HG02571 (cell line): ENCODE measurements at regions not wholly inside any gene's neighbourhood (a gene's known extent, or its start where the extent isn't known, plus 50 kb on each side); places are given as distances from the start of the nearest gene placed in this dataset.
"Not testable (repeated sequence)": the region's sequence is repeated elsewhere in the genome, so short reads cannot be mapped to it uniquely, and the experiment has no call there.

Experiments used
- ATAC-seq: cut with Tn5 transposase; IDR thresholded peaks from one replicate; pipeline ENCODE4 v1.9.1; 2021; ENCODE audit warnings: mild to moderate bottlenecking, moderate library complexity; ENCODE audit not compliant: unreplicated experiment

DNA sequence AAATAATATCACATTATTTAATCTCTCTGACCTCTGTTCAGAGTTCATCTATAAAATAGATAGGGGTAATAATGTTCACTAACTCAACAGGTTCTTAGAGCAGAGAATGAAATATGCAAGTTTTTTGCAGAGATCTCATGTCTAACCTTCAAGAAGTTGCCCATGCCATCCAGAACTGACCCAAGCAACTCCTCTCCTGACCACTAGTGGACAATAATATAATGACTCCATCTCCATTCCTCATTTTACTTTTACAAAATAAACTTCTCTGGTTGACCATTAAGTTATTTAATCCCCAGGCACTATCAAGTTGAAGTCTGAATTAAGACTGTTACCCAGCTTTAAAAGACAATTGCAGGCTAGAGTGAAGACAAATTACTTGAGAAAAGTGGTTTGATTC, 382.6 kb downstream of the KCNA4 start:
- ATAC-seq = no peak

DNA sequence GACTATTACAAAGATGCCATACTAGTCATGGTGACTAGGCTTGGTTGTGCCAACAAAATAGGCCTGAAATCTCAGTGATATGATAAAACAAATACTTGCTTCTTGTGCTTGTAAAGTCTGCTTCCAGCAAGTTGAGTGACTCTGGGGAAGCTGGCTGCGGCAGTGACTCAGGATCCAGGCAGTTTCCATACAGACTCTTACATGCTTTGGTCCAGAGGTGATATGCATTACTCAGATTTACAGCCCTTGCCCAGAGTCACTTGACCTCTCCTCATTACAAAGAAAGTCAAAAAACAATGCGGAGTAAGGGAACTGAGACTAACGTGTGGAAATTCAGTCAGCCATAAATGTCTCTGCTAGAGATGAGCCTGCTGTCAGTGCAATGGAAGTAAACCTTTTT, 387.5 kb downstream of the KCNA4 start:
- no peak for ATAC-seq

DNA sequence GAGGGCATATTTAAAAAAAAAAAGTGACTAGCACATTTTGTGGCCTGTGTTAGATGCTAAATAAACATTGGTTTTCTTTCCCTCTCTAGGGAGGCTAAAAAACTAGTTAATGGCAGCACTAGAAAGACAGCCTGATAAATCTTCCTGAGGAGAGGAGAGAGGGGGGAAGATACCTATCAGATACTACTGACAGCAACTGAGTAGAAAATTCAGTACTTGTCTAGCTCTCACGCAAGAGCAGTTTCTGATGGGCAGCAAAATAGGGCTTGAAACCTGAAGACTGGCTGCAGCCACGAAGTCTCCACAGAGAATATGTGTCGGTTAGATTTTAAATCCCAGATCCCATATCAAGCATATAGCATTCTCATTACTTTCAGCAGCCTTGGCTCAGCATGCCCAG, 388.2 kb downstream of the KCNA4 start:
- no peak for ATAC-seq

DNA sequence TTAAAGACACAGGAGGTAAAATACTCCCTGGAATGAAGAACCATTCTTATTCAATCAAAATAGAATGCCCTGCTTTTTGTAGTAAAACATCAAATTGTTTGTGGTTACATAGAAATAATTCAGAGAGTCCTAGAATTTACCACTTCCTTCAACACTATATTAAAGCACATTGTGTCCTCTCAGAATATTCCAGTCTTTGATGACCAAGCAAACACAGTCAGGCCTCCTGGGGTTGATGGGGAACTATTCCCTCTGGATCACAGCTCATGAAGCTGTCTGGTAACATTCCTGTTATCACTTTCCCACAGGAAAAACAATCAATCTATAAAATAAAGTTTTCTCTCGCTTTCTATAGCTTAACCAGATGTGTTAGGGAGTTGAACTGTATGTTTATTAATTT, 389.3 kb downstream of the KCNA4 start:
- no peak for ATAC-seq

DNA sequence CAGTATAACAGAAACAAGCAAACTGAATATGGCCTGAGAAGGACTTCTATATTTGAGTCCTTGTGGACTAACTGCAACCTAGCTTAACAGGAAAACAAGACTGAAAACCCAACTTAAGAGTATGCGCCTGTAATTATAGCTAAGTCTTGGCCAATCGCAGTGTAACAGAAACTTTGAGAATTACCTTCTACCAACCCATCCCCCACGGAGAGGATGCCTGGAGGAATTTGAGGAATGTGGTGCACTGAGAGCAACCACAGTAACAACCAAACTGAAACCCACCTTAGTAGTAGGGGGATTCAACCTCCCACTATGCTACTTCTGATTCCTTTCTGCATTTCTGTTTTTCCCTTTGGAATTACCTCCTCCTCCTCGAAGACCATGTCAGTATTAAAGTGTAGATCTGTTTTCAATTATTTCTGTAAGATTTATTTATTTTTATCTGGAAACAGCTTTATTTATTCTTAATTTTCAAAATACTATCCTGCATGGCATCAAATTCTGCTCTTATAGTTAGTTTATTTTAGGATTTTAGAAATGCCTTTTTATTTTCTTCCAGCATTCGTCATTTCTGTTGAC, 393.6 kb downstream of the KCNA4 start:
- ATAC-seq = no peak

DNA sequence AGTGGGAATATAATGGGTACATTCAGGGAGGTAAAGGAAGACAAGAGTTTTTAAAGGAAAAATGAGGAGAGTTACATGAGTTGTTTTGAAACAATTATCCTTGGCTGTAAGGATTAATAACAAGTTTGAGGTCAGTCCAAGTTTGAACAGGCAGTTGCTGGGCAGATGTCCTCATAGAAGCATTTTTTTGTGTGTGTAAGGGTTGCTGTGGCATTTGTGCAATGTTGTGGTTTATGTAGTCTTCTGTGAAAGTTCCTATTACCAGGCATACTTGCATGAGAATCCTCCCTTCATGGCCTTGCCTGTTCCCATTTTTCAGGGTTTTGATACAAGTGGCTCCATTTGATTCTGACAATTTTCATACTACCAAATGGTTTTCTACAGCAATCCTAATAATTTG, 400.2 kb downstream of the KCNA4 start:
- no peak for ATAC-seq

DNA sequence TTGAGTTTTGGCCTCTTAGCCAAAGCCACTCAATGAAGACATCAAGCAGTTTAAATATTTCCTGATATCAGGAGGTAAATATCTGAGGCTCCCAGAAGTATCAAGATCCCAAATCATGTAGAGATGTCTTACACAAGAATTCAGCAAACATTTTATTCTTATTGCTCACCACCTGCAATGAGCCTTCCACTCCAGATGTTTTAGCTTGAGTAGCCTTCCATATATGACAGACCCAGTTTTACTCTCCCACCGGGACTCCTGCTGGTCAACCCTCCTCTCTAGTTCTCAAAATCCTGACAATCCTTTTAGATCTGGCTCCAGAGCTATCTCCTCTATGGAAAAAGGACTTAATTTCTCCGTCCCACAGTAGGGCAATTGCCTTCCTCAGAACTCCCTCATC, 404.4 kb downstream of the KCNA4 start:
- no peak for ATAC-seq

DNA sequence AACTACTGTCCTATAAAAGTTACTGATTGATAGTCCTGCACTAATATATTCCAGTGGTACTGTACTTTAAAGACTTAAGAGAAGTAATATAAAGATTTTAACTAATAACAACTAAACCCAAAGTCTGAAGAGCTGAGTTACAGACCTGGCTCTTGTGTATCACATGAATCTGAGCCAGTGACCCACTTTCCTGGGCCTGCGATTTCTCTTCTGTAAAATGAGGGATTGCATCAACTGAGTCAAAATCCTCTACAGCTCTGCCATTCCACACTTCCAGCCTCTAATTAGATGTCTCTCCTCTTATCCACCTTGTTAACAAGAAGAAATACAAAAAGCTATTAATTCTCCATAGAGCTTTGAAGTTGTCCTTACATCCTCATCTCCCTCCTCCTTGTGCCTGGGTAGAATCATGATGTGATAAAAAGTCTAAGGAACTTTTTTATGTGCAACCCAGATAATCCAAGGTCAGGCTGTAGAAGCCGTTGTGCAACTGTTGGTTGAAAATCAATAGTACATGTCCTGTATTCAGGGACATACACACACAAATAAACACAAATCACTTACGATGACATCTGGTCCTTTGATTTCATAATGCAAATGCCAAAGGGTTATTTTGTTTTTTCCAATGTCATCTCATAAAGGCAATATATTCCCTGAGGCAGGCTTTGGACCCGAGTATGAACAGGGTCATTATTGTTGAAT, 410.3 kb downstream of the KCNA4 start:
- no peak for ATAC-seq

DNA sequence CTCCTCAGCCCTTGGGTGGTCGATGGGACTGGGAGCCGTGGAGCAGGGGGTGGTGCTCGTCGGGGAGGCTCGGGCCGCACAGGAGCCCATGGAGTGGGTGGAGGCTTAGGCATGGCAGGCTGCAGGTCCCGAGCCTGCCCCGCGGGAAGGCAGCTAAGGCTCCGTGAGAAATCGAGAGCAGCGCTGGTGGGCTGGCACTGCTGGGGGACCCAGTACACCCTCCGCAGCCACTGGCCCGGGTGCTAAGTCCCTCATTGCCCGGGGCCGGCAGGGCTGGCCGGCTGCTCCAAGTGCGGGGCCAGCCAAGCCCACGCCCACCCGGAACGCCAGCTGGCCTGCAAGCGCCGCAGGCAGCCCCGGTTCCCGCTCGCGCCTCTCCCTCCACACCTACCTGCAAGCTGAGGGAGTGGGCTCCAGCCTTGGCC, 416.7 kb downstream of the KCNA4 start:
- ATAC-seq = not testable (repeated sequence)

DNA sequence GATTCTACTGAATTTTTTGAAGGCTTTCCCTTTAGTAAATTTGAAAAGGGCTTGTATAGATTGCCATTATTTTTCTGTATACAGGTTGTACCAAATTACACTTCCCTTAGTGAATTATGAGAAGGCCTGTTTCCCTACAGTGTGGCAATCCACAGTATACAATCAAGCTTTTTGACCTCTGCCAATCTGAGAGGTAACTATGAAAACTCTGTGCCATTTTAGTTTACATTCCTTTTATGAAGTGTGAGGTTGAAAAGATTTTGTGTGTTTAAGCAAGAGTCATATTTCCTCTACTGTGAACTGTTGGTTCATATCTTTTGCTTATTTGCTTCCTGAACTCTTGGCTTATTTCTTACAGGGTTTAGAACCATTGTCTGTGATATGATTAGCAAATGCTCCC, 432.5 kb downstream of the KCNA4 start:
- ATAC-seq = no peak

DNA sequence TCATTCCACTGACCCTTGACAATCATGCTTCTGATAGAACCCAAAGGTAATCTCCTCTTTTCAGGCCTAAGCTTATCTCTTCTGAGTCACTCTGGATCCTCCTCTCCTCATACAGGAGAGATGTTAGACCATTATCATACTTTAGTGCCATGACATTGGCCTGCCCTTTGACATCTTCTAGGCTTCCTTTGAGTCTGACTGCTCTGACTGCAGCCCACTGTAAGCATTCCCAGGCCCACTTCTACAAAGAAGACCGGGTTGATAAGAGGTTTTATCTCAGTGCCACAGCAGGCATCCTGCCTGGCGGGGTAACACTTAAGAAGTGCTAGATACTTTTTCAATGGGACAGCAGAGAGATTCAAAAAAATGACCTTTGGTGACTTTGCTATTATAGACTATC, 438.0 kb downstream of the KCNA4 start:
- ATAC-seq = no peak

DNA sequence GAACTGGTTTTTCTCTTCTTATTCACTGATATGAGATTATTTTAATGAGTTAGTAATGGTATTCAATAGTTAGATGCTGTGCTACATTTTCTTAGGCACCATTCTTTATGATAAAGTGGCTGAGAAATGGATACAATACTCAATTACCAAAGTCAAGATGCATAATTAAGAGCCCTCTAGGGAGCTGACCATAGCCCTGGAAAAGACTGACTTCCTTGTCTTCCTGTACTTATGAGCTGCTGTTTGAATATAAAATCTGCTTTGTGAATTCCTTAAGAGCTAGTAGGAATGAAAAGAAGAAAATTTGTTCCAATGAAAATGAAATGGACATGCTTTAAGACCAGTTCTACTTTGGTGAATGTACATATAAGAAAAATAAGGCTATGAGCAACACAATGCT, 452.3 kb downstream of the KCNA4 start:
- ATAC-seq = no peak

DNA sequence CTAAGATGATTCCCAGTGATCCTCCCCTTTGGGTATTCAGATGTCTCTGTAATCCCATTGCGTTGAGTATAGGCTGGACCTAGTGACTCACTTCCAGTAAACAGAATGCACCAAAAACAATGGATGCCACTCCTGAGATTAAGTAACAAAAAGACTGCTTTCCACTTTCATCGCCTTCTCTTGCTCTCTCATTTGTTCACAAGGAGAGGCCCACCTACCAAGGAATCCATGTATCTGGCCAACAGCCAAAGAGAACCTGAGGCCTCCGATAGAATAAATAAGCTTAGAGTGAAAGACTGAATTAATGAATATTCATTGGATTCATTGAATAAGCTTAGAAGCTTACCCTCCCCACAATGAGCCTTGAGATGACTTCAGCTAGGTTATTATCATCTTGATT, 454.6 kb downstream of the KCNA4 start:
- ATAC-seq = no peak

DNA sequence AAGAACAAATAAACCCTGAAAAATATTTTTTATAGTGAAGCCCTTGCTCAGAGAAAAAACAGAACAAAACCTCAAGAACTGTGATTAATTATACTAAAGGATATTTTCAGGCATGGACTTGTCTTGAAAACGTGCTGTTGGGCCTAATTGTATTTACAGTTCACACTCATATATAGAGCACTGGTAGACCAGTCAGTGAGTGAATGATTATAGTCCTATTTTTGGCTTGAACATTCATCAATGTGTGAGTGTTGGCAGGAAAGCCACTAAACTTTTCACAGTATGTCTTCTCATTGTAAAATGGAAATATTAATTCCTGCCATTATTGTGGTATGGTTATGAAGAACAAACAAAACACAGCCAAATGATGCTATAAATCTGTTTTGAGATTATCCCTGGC, 462.8 kb downstream of the KCNA4 start:
- no peak for ATAC-seq

DNA sequence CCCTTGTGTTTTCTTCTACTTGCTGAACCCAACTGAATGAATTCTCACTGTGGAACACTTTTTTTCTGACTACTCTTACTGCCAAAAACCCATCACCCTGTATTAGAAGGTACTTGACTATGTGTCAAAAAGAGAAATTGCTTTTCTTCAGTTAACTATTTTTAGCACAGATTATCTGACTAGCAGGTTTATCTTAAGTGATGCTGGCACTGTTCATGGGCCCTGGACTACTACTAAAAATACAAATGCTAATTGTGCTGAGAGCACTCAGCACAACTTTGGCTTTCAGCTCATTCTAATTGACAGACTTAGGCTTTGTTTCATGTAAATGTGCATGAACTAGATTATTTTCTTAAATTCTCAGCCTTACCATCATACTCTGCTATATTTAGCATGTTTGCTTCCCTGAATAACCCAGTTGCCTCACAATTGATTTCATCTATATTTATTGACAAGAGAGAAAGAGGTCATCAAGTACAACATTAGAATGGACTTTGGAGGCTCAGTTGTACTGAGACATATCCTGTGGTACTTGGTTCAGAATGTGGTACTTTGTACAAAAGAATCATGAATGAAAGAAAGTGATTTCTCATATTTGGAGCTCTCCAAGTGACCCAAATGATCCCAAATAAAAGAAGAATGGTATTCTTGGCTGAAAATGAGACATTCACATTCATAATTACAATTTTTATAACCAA, 478.3 kb downstream of the KCNA4 start:
- ATAC-seq = no peak

DNA sequence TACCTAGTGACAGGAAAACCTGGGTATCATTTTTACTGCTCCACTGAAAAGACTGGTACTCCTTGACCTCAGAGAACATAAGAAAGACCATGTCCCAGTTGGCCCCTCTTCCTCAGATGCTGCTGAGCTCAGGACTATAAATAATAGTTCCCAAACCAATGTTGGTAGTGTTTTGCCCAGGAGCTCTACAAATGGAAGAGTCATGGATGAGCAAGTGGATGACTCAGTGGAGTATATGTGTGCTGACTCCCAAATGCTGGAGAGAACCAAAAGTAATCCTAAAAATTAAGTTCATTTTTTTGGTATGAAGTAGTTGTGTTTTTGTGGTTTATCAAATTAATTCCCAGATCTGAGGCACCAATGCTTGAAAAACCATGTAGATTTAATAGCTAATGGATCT, 482.0 kb downstream of the KCNA4 start:
- no peak for ATAC-seq

DNA sequence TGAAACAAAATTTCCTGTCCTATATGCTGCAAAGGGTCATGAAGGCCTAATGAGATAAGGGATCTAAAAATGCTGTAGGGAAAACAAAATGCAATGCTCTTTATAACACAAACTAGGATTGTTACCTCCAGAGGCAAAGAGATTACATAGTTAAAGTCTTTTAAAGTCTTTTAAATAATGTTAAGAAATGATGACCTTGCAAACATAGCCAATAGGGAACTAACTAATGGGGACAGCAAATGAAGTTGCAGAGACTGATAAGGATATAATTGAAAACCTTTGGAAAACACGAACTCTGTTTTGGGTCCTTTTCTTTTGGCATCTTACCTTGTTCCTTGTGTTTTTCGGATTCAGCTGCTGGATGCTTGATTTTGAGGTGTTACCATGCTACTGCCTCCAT, 485.9 kb downstream of the KCNA4 start:
- no peak for ATAC-seq

DNA sequence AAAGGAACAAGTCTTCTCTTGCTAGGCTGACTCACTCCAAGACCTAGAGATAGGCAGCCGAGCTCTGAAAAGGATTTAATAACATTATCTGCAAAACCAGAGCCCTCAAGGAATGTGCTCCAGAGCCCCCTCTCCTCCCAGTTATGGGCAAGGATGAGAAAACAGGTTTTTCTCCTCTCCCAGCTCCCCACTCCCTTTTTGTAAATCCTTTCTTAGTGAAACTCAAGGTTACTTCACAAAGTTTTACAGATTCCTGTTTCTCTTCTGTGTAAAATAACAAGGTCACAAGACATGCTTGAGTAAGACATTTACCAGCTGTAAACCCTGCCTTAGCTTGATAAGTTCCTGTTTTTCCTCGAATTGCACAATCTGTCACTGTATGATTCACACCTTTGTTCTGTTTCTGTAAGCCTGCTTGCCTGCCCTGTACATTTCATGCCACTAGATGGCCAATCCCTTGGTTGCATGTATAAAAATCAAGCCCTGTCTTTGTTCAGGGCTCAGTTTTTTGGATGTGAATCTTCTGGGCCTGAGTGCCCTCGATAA, 489.4 kb downstream of the KCNA4 start:
- ATAC-seq = no peak

DNA sequence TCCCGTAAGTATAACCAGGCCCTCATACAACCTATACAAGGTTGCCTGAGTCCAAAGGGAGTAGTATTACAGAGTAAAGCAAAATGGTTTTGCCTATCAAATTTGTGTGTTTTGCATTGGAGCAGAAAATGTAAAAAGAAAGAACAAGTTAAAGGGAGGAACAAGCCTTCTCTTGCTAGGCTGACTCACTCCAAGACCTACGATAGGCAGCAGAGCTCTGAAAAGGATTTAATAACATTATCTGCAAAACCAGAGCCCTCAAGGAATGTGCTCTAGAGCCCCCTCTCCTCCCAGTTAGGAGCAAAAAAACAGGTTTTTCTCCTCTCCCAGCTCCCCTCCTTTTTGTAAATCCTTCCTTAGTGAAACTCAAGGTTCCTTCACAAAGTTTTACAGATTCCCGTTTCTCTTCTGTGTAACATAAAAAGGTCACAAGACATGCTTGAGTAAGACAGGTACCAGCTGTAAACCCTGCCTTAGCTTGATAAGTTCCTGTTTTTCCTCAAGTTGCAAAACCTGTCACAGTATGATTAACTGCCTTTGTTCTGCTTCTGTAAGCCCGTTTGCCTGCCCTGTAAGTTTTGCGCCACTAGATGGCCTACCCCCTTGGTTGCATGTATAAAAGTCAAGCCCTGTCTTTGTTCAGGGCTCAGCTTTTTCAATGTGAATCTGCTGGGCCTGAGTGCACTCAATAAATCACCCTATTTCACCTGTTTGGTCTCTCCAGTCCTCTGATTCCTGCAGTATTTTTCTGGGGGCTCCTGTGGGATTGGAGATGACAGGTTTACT, 498.2 kb downstream of the KCNA4 start:
- ATAC-seq = no peak

DNA sequence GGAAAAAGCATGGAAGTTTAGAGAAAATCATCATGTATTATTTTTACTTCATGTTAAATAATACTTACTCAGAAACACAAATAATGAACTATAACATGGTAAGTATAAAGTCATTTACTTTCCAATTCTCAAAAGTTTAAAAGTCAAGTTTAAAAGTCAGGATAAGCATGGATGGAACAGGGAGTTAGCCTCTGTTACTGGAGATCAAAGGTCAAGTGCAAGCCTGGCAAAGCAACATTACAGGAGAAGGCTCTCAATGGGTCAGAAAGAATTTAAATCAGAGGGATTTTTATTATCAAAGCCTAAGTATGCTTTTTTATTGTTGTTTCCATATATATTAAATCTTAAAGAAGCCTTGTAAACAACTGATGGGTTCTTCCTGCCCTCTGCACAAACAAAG, 505.4 kb downstream of the KCNA4 start:
- ATAC-seq = no peak

DNA sequence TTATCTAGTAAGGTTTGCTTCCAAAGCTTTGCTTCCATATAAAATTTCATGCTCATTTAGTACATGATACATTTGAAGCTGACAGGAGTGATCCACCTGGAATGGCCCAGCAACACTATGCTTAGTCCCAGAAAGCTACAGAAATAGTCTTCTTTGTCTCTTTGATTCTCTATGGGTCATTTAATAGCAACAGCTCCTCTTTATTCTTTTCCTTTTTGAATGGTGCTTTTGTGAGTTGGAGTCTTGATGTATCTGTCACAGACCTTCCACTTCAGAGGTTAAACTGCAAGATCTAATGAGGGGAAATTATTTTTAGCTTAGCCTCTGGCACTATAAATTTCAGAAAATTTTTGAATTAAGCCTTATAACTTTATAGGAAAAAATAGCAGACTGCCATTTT, 509.5 kb downstream of the KCNA4 start:
- ATAC-seq = no peak
